SK-N-MC (cell line): ENCODE measurements at regions not wholly inside any gene's neighbourhood (a gene's known extent, or its start where the extent isn't known, plus 50 kb on each side); places are given as distances from the start of the nearest gene placed in this dataset.

Source experiments
- EZH2 ChIP-seq: fragments of 200-600 bp; sonication (generic); IDR thresholded peaks from one replicate; pipeline ENCODE4 v1.6.1; 2017; ENCODE audit warnings: antibody characterized with exemption
- FOXP2 ChIP-seq: optimal IDR thresholded peaks from 2 replicates; pipeline ENCODE3; 2011; ENCODE audit warnings: mild to moderate bottlenecking, moderate library complexity; ENCODE audit not compliant: insufficient read depth; ENCODE audit errors: extremely low read length, control extremely low read depth
- POLR2AphosphoS5 ChIP-seq: IDR thresholded peaks from 2 replicates; pipeline ENCODE4 v1.6.1; 2012; ENCODE audit warnings: mild to moderate bottlenecking, low read depth, low read length, borderline replicate concordance

DNA sequence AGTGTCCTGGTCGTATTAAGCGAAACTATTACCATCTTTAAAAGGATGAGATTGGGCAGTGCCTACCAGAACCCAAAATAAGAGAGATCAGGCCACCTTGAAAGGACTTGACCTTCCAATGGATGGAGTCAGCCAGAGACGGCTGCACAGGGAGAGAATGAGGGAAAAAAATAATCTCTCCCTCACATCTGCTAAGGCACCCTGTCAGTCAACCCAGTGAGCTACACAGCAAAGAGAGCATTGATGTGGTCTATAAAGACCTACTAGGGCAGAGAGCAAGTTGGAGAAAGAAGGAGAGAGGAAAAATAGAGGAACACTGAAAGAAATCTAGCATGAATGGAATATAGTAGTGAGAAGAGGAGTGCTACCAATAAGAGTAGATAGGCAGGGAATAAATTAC, 68.0 kb upstream of the FTMT start:
- TF ChIP-seq EZH2 (no peak), POLR2AphosphoS5 (no peak), FOXP2 (no peak)
